AG09309 (cell line): ENCODE measurements at regions not wholly inside any gene's neighbourhood (a gene's known extent, or its start where the extent isn't known, plus 50 kb on each side); places are given as distances from the start of the nearest gene placed in this dataset.

Source experiments
- DNase-seq: peaks from one replicate; pipeline ENCODE4 v3.0.0-alpha.2; 2010; ENCODE audit warnings: low read depth
- H3K4me3 ChIP-seq: 2 replicates; pipeline ENCODE4 v1.5.1; 2011; ENCODE audit warnings: mild to moderate bottlenecking, low read depth, low read length, moderate library complexity; ENCODE audit not compliant: control insufficient read depth
- CTCF ChIP-seq: IDR thresholded peaks from 2 replicates; pipeline ENCODE4 v1.5.1; 2011; ENCODE audit warnings: mild to moderate bottlenecking, low read depth, low read length, inconsistent platforms; ENCODE audit not compliant: insufficient read depth, control insufficient read depth; ENCODE audit errors: missing control alignments

GRCh38 chr18:22320155-22320554 is 97.6 kb downstream of the CTAGE1 start:
- DNase-seq: no peak
- TF ChIP-seq CTCF: no peak
- no peak overlapping the region for H3K4me3 ChIP-seq

GRCh38 chr18:22318745-22319407 is 98.8 kb downstream of the CTAGE1 start:
- DNase-seq: no peak
- H3K4me3 ChIP-seq: no peak overlapping the region
- TF ChIP-seq CTCF: no peak

- TF ChIP-seq CTCF: no peak
- H3K4me3 ChIP-seq: no peak overlapping the region
- DNase-seq: peak; percentile 57
Measured at GRCh38 chr18:22314420-22314819, 103.3 kb downstream of the CTAGE1 start.

GRCh38 chr18:22314001-22314400 is 103.7 kb downstream of the CTAGE1 start:
- DNase-seq: no peak
- H3K4me3 ChIP-seq: no peak overlapping the region
- no peak for TF ChIP-seq CTCF

GRCh38 chr18:22311301-22311700 is 106.4 kb downstream of the CTAGE1 start:
- DNase-seq: no peak
- H3K4me3 ChIP-seq: no peak overlapping the region
- TF ChIP-seq CTCF: no peak

- no peak for TF ChIP-seq CTCF
- H3K4me3 ChIP-seq: no peak overlapping the region
- peak; percentile 39 for DNase-seq
Measured at GRCh38 chr18:22309191-22309590, 108.5 kb downstream of the CTAGE1 start.
